ENCODE measurements at regions not wholly inside any gene's neighbourhood (a gene's known extent, or its start where the extent isn't known, plus 50 kb on each side); places are given as distances from the start of the nearest gene placed in this dataset.

DNA sequence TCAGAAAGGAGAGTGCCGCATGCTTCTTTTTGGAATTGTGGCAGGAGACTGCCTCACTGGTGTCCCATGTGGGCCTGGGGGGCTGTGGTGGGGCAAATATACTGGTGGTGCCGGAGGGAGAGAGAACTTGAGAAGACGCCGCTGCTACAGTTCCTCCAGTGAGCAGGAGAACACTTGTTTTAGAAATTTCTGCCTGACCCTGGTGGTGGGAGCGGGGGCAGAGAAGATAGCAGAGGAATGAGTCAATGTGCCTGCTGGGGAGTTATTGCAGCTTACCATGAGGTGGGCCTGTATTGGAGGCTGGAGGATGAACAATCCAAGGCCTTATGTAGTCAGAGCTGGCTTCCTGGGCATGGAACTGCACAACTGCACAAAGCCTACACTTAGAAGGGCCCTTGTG, 211.8 kb downstream of the SNAPC1 start:
- TF ChIP-seq, protein P1, sequence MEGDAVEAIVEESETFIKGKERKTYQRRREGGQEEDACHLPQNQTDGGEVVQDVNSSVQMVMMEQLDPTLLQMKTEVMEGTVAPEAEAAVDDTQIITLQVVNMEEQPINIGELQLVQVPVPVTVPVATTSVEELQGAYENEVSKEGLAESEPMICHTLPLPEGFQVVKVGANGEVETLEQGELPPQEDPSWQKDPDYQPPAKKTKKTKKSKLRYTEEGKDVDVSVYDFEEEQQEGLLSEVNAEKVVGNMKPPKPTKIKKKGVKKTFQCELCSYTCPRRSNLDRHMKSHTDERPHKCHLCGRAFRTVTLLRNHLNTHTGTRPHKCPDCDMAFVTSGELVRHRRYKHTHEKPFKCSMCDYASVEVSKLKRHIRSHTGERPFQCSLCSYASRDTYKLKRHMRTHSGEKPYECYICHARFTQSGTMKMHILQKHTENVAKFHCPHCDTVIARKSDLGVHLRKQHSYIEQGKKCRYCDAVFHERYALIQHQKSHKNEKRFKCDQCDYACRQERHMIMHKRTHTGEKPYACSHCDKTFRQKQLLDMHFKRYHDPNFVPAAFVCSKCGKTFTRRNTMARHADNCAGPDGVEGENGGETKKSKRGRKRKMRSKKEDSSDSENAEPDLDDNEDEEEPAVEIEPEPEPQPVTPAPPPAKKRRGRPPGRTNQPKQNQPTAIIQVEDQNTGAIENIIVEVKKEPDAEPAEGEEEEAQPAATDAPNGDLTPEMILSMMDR (IDR thresholded peaks at IDR 0.05): no peak
- TF ChIP-seq POLR2A (IDR thresholded peaks at IDR 0.05): no peak
